OCI-LY7 (cell line): ENCODE measurements at regions not wholly inside any gene's neighbourhood (a gene's known extent, or its start where the extent isn't known, plus 50 kb on each side); places are given as distances from the start of the nearest gene placed in this dataset.

ENCODE experiments used
- BruUV-seq: library from RNA; stranded (reverse); fragments of 400-500 nt; replicated peaks from 2 replicates; lab custom pipeline; 2021; lab: Mats Ljungman, UMichigan
- CTCF ChIA-PET: fragments of 300-600 bp; sonication (Branson Sonifier 250); formaldehyde crosslinking; loops from one replicate; lab custom pipeline; 2022; ENCODE audit warnings: antibody characterized with exemption; ENCODE audit not compliant: unreplicated experiment; lab: Charles Lee
- POLR2A ChIA-PET: fragments of 300-600 bp; sonication (Branson Sonifier 250); formaldehyde crosslinking; loops from one replicate; lab custom pipeline; 2022; ENCODE audit warnings: antibody characterized with exemption; lab: Charles Lee
- DNase-seq: peaks from one replicate; pipeline ENCODE4 v3.0.0-alpha.2; 2015; ENCODE audit warnings: low spot score
- H2AFZ ChIP-seq: fragments of 200-600 bp; sonication (generic), shearing (Covaris generic); 2 replicates; pipeline ENCODE4 v1.6.1; 2014; ENCODE audit warnings: mild to moderate bottlenecking, antibody characterized with exemption, low read length, moderate library complexity
- H3K27ac ChIP-seq: fragments of 200-600 bp; sonication (generic); 2 replicates; pipeline ENCODE4 v1.5.1; 2014; ENCODE audit warnings: mixed run types, low read depth, mild to moderate bottlenecking, moderate library complexity, low read length, inconsistent platforms; ENCODE audit not compliant: poor library complexity, severe bottlenecking
- H3K36me3 ChIP-seq: fragments of 200-600 bp; sonication (generic); 2 replicates; pipeline ENCODE4 v1.6.1; 2014; ENCODE audit warnings: mild to moderate bottlenecking, antibody characterized with exemption, low read length, moderate library complexity, mixed read lengths; ENCODE audit not compliant: insufficient read depth
- H3K4me1 ChIP-seq: fragments of 200-600 bp; sonication (generic); 2 replicates; pipeline ENCODE4 v1.5.1; 2014; ENCODE audit warnings: mild to moderate bottlenecking, low read length; ENCODE audit not compliant: insufficient read depth, poor library complexity, severe bottlenecking
- H3K4me2 ChIP-seq: fragments of 200-600 bp; sonication (generic); 2 replicates; pipeline ENCODE4 v1.6.1; 2014; ENCODE audit warnings: mild to moderate bottlenecking, low read length
- H3K4me3 ChIP-seq: fragments of 200-600 bp; sonication (generic); 2 replicates; pipeline ENCODE4 v1.5.1; 2014; ENCODE audit warnings: mild to moderate bottlenecking, low read depth, low read length; ENCODE audit not compliant: poor library complexity, severe bottlenecking
- H3K79me2 ChIP-seq: fragments of 200-600 bp; sonication (generic); 2 replicates; pipeline ENCODE4 v1.6.1; 2016; ENCODE audit warnings: low read depth, mild to moderate bottlenecking, low read length, moderate library complexity, mixed read lengths; ENCODE audit not compliant: insufficient read depth
- H3K9me2 ChIP-seq: fragments of 200-600 bp; sonication (generic); 2 replicates; pipeline ENCODE4 v1.6.1; 2016; ENCODE audit warnings: mild to moderate bottlenecking, low read length, mixed read lengths; ENCODE audit not compliant: insufficient read depth
- H3K9me3 ChIP-seq: fragments of 200-600 bp; sonication (generic); 2 replicates; pipeline ENCODE4 v1.6.1; 2014; ENCODE audit warnings: mild to moderate bottlenecking, mixed run types, low read length, mixed read lengths
- H4K20me1 ChIP-seq: fragments of 200-600 bp; sonication (generic); 2 replicates; pipeline ENCODE4 v1.6.1; 2014; ENCODE audit warnings: mild to moderate bottlenecking, antibody characterized with exemption, low read length, moderate library complexity, mixed read lengths; ENCODE audit not compliant: insufficient read depth
- EZH2phosphoT487 ChIP-seq: fragments of 200-600 bp; sonication (generic); IDR thresholded peaks from 2 replicates; pipeline ENCODE4 v1.6.1; 2018; ENCODE audit warnings: low read depth, borderline replicate concordance, mild to moderate bottlenecking, mixed run types, antibody characterized with exemption, low read length, moderate library complexity, mixed read lengths
- intact Hi-C: fragments of 100-400 bp; cut with micrococcal nuclease; formaldehyde crosslinking; loops from one replicate; pipeline ENCODE4 v1.10.0; 2022; ENCODE audit not compliant: unreplicated experiment
- TF ChIP-seq, protein P1 (sequence below): fragments of 200-600 bp; sonication (generic); conservative IDR thresholded peaks from 2 replicates; pipeline ENCODE4 v1.5.1; 2014; ENCODE audit warnings: mild to moderate bottlenecking, antibody characterized with exemption, low read length, moderate library complexity, mixed read lengths

DNA sequence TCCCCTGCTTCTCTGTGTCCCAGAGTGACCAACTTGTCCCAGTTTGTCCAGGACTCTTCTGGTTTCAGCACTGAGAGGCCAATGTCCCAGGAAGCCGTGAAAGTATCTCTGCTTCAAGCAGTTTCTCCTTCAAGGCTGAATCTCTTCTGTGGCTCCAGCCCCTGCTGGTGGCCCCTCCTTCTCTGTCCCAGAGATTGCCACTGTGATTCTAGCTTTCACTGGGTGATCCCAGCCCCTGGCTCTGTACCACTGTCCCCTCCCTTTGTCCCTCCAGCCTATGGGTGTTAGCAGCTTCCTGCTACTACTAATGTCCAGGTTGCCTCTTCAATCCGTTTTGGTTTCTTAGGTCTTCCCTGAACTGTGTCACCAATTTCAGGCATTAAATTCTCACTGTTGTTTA lies 70.5 kb downstream of the SOX3 start:
- BruUV-seq, result no TSS peak
- no peaks in the 10 kb centered on the region for H4K20me1 ChIP-seq
- TF ChIP-seq, protein P1, sequence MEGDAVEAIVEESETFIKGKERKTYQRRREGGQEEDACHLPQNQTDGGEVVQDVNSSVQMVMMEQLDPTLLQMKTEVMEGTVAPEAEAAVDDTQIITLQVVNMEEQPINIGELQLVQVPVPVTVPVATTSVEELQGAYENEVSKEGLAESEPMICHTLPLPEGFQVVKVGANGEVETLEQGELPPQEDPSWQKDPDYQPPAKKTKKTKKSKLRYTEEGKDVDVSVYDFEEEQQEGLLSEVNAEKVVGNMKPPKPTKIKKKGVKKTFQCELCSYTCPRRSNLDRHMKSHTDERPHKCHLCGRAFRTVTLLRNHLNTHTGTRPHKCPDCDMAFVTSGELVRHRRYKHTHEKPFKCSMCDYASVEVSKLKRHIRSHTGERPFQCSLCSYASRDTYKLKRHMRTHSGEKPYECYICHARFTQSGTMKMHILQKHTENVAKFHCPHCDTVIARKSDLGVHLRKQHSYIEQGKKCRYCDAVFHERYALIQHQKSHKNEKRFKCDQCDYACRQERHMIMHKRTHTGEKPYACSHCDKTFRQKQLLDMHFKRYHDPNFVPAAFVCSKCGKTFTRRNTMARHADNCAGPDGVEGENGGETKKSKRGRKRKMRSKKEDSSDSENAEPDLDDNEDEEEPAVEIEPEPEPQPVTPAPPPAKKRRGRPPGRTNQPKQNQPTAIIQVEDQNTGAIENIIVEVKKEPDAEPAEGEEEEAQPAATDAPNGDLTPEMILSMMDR, result no peak
- no peak for TF ChIP-seq EZH2phosphoT487
- intact Hi-C loops, result no loop called here
- H3K4me1 ChIP-seq, result no peaks in the 10 kb centered on the region
- no peak overlapping the region for H3K4me3 ChIP-seq
- POLR2A ChIA-PET, result no interaction called here
- H3K36me3 ChIP-seq, result no peaks in the 10 kb centered on the region
- H3K27ac ChIP-seq, result no peak overlapping the region
- no peaks in the 10 kb centered on the region for H3K9me3 ChIP-seq
- H3K9me2 ChIP-seq, result no peaks in the 10 kb centered on the region
- H3K4me2 ChIP-seq, result no peak overlapping the region
- no peaks in the 10 kb centered on the region for H3K79me2 ChIP-seq
- no peak for DNase-seq
- H2AFZ ChIP-seq, result no peak overlapping the region
- CTCF ChIA-PET, result no interaction called here

DNA sequence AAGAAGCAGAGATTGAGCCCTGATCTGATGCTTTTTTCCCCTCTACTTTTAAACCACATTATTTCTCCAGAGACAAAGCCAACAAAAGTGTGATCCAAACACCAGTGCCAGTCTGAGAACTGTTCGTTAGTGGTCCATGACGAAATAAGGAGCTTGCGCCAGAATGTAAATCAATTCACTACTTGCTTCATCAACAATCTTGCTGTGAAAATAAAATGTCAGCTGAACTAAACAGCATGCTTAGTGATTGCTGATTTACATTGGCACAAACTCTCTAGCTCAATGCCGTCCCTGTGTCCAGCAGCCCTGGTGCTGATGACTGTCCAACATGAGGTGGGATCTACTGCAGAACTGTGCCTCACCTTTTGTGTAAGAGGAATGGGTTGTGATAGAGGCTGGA lies 71.3 kb downstream of the SOX3 start:
- CTCF ChIA-PET, result no interaction called here
- H3K4me2 ChIP-seq, result no peak overlapping the region
- H3K79me2 ChIP-seq, result no peaks in the 10 kb centered on the region
- no TSS peak for BruUV-seq
- H3K4me3 ChIP-seq, result no peak overlapping the region
- H3K9me3 ChIP-seq, result no peaks in the 10 kb centered on the region
- TF ChIP-seq, protein P1, result no peak
- TF ChIP-seq EZH2phosphoT487, result no peak
- no peaks in the 10 kb centered on the region for H3K9me2 ChIP-seq
- POLR2A ChIA-PET, result interaction anchor here (0.6 kb wide), 1 partner anchor 95 kb away, joined by 3 read pairs; no protein-coding TSS in a partner anchor
- no peak for DNase-seq
- no peak overlapping the region for H2AFZ ChIP-seq
- no peaks in the 10 kb centered on the region for H4K20me1 ChIP-seq
- H3K27ac ChIP-seq, result no peak overlapping the region
- H3K4me1 ChIP-seq, result no peaks in the 10 kb centered on the region
- no peaks in the 10 kb centered on the region for H3K36me3 ChIP-seq
- intact Hi-C loops, result no loop called here

DNA sequence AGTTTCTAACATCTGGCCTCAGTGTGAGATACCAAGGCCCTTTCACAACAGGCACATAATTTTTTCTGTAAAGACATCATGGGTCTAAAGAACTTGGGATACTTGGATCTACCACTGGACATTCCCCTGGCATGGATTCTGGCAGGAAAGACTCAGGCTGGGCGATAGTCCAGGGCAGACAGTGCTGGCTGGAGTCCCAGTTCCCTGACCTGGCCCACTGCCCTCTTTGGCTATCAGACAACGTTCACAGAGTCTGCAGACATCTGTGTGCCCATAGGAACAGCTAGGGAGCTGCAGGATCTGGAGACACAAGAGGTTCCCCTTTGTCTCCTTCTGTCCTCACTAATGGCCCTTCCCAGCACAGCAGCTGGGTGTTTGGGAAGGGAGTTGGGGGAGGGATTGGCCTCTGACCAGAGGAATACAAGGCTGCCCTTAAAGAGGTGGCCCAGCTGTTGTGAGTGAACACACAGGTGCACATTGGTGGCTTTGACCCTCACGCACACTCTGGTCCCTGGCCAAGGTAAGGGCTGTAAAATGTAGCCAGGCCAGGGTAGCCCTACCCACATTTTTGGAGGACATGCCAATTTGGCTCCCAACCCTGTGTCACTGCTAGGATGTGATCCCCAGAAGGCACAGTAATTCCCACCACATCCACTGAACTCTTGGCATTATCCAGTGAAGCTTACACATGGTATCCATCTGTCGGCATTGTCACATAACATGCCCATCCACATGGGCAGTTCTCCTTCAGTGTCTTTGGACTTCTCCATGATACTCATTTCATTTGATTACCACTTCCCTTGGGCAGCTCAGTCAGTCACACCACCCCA lies 72.3 kb downstream of the SOX3 start:
- H2AFZ ChIP-seq, result no peak overlapping the region
- no TSS peak for BruUV-seq
- no peaks in the 10 kb centered on the region for H3K9me2 ChIP-seq
- no peak for DNase-seq
- H3K27ac ChIP-seq, result no peak overlapping the region
- intact Hi-C loops, result no loop called here
- no peak for TF ChIP-seq EZH2phosphoT487
- TF ChIP-seq, protein P1, result no peak
- no peaks in the 10 kb centered on the region for H4K20me1 ChIP-seq
- H3K36me3 ChIP-seq, result no peaks in the 10 kb centered on the region
- no peaks in the 10 kb centered on the region for H3K4me1 ChIP-seq
- ChIA-PET POLR2A (no interaction called here), CTCF (no interaction called here)
- no peaks in the 10 kb centered on the region for H3K9me3 ChIP-seq
- H3K79me2 ChIP-seq, result no peaks in the 10 kb centered on the region
- H3K4me2 ChIP-seq, result no peak overlapping the region
- H3K4me3 ChIP-seq, result no peak overlapping the region
